GM21367 (cell line): ENCODE measurements at regions not wholly inside any gene's neighbourhood (a gene's known extent, or its start where the extent isn't known, plus 50 kb on each side); places are given as distances from the start of the nearest gene placed in this dataset.

Experiments used
- ATAC-seq: cut with Tn5 transposase; IDR thresholded peaks from one replicate; pipeline ENCODE4 v1.9.1; 2021; ENCODE audit not compliant: unreplicated experiment

DNA sequence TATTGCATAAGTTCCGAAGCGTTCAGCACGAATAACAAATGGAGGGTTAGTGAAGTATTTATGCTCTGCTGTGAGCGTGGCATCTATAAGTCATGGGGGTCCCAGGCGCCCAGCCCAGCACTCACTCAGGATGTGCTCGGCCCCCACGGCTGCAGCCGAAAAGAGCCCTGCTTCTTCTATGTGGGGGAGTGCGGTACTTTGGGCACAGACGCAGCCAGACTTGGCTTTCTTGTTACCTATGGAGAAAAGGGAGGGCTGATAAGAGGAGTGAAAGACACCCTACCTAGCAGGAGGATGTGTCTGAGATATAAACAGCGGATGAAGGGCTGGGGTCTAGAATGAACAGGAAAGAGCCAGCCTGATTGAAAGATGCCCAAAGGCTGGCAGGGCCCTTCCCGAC is 51.4 kb downstream of the MRPL36 start:
- ATAC-seq, result no peak

DNA sequence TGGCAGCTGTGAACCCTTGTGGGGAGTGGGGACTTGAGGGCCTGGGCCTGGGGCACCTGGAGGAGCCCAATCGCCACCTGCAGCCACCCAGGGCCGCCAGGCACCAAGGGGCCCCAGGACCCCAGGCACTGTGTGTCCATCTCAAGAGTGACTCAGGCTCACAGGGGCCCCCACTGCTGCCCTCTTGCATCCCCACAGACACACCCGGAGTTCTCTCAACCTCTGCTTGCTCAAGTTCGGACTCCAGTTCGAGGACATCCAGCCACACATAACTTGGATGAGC is 51.9 kb downstream of the MRPL36 start:
- no peak for ATAC-seq

DNA sequence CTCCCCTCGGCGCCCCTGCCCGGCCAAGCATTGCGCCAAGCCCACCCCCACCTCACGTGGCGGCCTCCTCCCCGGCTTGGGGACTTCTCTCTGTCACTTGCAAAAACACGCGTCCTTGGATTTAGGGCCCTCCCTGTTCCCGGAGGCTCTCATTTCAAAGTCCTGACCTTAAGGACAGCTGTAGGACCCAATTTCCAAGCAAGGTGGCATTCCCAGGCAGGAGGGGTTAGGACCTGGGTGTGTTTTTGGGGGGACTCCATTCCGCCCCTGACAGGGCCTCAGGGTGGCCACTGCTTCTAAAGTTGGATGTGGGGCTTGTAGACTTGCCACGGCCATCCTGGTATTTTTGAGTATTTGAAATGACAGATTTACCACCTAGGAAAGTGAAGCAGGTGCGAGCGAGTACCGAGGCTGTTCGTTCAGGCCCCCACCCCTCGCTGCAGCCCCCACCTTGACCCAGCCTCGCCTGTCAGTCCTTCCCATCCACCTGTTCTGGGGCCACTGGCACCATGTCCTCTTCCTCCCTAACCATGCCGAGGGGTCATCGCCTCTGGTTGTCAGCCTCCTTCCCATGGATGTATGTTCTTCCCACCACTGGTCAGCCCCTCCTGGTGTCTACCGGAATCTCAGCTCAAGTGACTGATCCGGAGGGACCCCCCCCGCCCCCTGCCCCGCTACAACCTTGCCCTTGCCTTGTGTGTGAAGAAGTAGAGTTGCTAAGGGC is 52.4 kb downstream of the MRPL36 start:
- ATAC-seq, result no peak

DNA sequence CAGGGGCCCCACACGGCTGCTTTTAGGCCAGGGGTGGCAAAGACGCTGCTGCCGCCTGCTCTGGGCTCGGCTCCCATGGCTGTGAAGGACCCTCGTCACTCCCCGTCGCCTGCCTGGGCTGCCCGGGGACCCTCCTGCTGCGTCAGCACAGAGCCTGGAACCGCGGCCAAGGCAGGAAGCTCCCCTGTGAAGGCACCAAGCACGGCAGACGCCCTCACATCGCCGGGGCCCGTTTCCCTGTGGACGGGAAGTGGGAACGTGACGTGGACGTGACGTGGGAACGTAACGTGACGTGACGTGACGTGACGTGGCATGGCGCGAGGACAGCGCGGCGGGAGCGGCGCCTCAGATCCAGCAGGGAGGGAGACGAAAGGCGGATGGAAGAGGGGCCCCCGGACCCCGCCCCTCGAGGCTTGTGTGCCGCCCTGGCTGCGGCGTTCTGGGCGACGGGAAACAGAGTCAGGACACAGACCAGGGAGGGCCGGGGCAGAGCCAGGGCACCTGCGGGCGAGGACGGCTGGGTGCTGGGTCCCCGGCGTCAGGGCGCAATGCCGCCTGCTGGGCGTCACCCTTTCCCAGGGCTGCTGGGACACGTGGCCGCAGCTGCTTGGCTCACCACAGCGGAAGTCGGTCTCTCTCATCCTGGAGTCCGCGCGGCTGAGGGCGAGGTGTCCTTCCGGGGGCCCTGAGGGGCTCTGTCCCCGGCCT is 53.1 kb downstream of the MRPL36 start:
- no peak for ATAC-seq

DNA sequence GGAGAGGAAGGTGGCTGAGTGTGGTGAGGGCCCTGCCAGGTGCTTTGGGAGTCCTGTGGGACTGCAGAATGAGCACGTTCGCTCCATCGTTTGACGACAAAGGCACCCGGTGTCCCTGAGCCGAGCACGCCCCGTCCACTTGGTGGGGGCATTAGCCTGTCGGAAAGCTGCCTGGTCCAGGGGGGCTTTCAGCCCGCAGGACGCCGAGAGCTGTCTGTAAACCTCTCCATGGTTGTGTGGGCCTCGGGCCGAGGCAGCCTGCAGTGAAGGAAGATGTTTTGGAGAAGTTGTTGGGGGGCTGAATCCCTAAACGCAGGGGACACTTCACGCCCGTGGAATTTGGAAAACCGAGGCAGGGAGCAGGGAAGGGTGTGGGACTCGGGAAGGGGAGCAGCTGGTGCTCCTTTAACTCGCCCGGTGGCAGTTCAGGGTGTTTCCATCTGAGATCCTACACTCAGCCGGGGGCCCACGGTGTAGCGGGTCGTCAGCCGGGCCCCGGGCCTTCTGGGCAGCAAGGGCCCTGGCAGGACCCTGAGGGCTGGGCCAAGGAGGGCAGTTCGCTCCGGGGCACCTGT is 53.8 kb downstream of the MRPL36 start:
- no peak for ATAC-seq

DNA sequence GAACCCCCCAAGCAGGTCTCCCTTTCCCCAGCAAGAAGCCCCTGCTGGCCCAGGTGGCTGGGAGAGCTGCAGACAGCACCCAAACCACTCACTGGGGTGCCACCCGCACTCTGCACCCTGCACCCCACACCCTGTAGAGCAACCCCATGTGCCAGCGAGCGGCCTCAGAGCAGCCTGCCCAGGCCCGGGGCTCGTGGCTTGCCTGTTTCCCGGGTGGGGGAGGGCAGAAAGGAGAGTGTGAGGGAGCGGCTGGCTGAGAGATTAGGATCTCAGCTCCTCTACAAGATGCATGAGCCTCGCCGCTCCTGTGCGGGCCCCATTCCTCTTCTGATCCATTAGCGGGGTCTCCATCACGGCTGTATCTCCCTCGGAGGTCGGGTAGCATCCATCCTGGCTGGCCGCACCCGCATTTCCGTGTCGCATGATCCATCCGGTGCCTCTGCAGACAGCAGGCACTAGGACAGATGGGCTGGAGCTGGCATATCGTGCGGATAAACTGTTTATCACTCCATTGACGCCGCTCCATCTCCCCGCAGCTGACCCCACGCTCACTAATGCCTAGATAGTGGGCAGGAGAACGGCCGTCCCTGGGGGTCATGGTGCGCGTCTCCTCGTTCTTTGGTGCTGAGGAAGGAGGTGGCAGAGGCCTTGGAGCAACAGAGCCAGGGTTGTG is 54.4 kb downstream of the MRPL36 start:
- ATAC-seq, result no peak

DNA sequence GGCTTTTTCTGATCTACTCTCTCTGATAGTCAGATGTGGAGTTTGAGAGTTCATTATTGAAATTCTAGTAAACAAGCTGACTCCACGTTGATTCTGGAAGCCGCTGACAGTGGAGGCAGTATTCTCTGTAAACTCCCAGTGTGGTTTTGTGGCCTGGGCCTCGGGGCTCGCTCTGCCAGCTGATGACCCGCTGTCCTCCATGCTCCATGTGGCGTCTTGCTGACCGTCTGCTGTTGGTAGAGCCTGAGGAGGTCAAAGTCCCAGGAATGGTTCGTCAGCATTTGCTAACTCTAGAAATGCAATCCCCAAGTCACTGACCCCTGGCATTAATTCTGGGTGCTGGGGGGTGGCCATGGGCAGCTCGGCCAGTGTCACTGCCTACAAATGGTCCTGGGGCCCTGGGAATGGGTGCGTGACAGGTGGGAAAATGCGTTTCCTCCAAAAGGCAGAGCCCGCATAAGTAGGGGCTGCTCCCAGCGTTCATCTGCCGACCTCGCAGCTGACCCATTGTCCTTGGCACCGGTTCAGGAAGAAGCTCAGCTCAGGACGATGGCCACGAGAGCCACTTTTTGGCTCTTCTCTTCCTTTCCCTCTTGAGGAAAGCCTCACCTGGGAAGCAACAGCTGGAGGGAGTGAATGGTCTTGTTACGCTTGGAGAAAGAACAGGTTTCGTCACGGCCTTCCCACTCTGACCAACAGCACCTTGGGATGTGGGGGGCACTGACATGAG is 55.1 kb downstream of the MRPL36 start:
- ATAC-seq, result no peak

DNA sequence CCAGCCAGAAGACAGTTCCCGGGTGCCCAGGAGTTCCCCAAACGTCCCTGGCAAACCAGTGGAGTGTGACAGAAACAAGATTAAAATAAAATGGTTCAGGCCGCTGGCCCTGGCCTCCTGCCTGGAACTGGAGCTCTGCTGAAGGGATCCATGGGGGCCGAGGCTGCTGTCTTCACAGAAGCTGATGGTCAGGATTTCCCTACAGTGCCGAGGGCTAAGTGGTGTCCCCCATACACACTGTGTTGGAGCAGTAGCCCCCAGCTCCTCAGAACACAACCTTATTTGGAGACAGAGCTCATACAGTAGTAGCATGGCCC is 55.9 kb downstream of the MRPL36 start:
- no peak for ATAC-seq

DNA sequence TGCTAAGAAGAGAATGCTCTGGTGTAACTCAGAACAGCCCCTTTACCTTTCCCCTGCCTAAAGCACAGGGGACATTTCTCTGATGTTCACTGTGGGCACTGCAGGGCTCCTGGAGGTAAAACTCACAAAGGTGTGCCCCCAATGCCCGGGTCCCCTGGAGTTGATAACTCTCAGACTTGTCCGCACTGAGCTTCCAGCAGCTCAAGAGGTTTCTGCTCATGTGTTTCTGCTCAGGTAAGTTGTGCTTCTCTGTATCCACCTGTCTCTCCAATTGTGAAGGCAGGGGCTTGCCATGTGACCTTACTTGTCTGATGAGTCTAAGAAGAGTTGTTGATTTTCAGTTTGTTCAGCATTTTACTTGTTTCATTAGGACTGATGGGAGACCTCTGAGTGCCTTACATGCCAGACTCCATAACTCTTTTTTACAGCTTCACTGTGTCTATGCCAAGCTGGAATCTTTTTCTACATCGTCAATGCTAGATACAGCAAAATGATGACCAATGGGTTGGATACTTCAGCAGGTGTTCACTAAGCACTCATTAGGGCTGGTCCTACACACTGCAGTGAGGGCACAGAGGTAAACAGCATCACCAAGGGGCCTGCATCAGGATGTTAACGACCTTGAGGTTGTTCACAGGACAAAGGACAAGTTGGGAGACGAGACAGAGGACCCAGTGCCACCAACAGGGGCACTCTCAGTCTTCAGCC is 56.4 kb downstream of the MRPL36 start:
- ATAC-seq, result no peak

DNA sequence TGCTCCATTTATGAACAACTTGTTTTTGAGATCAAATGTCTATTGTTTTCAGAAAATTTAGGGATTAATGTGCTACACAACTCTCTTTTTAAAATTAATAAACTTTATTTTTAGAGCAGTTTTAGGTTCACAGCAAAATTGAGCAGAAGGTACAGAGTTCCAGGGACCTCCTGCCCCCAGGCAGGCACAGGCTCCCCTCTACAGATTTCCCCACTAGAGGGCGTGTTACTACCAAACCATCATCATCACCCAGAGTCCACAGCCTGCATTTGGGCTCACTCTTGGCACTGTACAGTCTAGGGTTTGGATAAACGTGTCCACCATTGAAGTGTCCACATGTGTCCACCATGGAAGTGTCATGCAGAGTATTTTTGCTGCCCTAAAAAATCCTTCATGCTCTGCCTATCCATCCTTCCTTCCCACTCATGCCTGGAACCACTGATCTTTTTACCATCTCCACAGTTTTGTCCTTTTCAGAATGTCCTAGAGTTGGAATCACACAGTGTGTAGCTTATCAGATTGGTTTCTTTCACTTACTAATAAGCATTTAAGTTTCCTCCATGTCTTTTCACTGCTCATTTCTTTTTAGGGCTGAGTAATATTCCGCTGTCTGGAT is 61.7 kb downstream of the MRPL36 start:
- ATAC-seq, result peak; percentile 77

DNA sequence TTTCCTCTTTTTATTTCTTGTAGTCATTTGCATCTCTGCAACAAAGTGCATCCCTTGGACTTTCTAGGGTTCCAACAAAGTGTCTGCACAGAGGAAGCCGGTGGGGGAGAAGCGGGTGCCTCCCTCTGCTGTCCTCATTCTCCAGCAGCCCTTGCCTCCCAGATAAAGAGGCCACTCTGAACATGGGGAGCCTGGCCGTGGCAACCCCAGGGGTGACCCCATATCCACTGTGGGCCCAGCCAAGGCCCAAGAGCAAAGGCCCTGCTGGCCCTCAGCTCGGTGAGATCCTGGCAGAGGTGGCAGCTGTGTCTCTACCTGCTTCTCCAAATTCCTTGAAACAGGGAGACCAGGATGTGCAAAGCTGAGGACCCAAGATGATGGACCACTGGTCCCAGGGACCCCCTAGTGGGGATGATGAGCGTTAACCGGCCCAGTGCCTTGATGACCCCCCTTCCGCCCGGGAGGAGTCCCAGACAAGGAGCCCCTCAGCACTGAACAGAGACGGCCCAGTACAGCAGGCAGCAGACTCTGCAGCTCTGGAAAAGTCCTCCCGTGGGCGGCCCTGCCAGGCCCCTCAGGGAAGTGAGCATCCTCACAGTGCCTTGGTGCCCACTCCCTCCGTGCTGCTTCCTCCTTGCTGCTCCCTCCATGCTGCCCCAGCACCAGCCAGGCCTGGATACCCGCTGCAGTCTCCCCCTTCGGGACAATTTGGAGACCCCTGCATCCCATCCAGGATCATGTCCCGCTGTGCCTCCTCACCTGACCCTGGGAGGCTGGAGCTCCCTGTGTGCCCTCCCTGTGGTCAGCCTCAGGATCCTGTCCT is 62.5 kb downstream of the MRPL36 start:
- ATAC-seq, result no peak

DNA sequence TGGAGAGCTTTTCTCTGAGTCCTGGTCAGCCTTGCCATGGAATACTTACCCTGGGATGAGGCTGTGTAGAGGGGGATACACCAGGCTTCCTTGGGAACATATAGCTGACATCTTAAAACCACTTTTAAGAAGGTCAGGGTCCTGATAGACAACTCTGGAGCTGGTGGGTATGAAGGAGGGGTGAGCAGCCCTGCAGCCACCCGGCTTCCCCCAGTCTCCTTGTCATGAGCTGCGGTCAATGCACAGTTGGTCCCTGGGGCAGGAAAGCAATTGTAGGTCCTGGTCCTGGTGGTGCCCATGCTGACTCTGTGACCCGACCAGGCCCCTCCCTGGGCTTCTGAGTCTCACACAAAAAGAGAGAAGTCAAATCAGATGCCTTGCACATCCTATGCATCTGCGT is 63.6 kb downstream of the MRPL36 start:
- ATAC-seq, result no peak

DNA sequence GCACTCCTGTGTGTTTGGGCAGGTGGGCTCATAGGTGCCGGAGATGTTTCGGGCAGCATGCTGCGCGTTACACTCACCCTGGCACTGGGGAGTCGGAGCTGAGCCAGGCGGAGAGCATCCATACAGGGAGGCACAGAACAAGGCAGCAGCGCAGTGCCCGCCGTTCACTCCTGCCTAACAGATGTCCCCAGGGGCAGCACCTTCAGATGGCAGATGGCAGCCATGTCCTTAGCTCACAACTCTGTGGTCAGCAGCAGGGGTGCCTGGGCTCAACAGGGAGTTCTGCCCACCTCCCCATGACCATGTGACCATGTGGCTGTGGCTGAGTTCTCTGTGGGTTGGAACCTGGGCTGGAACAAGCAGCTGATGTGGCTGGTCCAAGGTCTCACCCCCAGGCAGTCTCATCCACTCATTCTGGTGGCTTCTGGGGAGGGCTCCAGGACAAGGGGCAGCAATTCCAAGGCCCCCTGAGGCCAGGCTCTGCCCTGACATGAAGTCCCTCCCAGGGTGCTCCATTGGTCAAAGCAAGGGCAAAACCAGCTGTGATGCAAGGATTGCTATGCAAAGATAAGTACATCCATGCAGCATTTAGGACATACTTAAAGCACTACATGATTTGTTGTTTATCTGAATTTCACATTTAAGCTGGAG is 64.2 kb downstream of the MRPL36 start:
- no peak for ATAC-seq

DNA sequence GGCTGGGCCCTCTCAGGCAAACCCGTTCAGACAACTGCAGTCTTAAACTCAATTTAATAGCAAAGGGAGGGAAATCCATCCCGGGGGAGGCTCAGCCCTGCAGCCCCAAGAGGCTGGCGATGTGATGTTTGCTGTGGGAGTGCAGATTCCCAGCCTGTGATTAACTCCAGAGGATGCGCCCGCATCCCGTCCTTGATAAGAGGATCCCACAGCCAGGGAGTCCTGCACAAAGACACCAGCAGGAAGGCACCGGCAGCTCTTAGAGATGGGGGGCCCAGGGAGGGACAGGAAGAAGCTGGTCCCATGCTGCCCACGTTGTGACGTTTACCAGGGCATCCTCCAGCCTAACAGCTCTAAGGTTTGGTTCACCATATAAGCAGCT is 64.7 kb downstream of the MRPL36 start:
- no peak for ATAC-seq

DNA sequence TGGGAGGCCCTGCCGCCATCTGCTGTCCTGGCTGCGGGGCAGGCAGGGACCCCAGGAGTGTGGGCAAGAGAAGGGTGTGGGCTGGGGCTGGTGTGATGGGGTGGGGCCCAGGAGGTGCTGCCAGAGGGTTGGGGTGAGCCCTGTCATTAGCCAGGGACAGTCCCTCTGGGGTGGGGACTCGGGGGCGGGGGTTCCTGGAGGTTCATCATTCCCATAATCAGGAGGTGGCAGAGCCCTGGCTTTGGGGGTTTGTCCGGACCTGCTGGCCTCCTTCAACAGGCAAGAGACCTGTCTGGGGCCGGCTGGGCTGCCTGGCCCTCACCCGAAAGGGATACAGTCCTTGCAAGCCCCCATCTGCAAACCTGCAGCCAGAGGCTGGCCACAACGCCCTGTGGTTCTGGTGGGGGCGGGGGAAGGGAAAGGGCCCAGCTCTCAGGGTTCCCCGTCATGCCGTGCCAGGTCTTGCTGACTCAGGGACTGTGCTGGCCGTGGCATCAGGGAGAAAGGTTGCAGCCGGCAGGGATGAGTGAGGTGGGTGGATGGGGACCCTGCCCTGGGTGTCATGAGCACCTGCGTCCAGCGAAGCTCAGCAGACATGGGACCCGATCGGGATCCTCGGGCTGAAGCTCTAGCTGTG is 65.2 kb downstream of the MRPL36 start:
- ATAC-seq, result no peak

DNA sequence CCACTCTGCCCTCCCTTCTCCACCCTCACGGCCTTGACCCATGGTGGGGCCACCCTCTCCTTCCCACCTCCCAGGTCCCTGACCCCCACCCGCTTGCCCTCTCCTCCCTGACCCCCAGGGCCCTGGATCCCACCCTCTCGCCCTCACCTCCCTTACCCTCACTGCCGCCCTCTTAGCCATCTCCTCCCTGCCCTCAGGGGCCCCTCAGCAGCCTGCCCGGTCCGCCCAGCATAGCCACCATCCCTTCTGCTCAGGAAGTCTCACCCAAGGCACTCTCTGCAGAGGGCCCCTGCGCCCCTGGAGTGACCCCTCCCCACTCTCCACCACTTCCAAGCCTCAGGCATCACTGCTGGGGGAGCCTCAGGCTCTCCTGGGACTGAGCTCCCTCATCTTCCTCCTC is 66.3 kb downstream of the MRPL36 start:
- no peak for ATAC-seq

DNA sequence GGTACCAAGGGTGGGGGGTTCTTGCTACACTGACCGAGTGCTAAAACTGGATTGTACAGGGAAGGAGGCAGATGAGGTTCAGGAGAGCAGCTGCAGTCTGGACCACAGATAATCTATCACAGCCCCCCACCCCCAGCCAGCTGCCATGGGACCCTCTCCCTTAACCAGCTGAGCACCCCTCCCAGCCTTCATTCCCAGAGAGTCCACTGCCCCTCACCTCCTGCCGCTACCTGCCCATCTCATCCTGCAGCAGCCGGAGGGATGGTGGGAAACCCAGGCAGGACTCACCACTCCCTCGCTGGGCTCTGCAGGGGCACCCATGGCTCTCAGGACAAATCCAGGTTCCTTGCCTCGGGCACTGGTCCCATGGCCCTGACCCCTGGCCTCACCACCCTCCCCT is 66.7 kb downstream of the MRPL36 start:
- ATAC-seq, result no peak

DNA sequence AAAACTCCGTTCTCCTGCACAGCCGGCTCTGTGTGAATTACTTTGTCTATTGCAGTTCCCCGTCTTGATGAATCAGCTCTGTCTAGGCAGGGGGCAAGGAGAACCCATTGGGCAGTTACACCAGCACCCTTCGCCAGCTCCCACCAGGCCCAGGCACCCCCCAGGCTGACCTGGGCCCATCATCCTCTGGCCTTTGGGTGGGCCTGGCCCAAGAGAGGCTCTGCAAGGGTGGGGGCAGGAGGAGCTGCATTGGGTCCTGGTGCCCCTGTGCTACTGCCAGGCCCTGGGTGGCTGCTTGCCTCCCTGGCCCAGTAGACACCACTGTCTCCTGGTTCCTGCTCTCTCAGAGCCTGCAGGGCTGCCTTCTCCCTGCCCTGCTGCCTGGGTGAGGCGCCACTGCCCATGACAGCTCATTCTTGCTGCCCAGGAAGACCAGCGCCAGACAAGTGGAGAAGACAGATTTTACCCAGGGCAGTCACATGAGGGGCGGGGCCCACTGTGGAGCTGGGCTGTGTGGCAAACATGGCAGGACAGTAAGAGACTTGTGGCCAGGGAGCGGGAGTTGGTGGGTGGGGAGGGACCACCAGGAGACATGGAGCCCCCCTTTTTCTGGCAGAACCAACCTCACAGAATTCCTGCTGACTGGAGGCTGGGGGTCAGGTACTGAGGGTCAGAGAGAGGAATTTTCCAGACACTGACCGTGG is 67.2 kb downstream of the MRPL36 start:
- ATAC-seq, result no peak
